HL-60/S4 treated with retinoic acid at 250 ng/mL for 4 days and 3 days (cell line): ENCODE measurements at regions not wholly inside any gene's neighbourhood (a gene's known extent, or its start where the extent isn't known, plus 50 kb on each side); places are given as distances from the start of the nearest gene placed in this dataset.
"Not testable (repeated sequence)": the region's sequence is repeated elsewhere in the genome, so short reads cannot be mapped to it uniquely, and the experiment has no call there.

ENCODE experiments used
- in situ Hi-C: fragments of 300-500 bp; cut with MboI; formaldehyde crosslinking; loops from 2 replicates; pipeline ENCODE4 v1.7.0; 2022; ENCODE audit warnings: low sequenced_read_pairs

GRCh38 chr21:35982717-35983116, 77.6 kb downstream of the SETD4 start:
- in situ Hi-C loops: no loop called here

- in situ Hi-C loops: no loop called here
Measured at GRCh38 chr21:35981514-35982070, 78.7 kb downstream of the SETD4 start.

DNA sequence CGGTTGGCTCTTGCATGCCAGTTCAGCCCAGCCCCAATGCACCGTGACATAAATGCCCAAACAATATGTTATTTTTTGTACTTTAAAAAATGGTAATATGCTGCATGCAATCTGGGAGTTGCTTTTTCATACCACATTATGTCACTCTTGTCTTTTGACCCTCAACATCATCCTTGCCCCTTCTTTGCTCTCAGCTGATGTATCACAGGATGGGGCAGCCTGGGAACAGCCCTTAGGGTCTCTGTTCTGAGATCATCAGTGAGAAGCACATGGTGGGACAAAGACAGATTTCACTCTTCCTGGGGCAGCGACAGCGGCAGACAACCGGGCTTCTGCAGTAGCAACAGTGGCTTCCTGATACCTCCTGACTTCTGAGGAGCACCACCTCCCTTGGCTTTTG, 79.5 kb downstream of the SETD4 start:
- in situ Hi-C loops: no loop called here

- in situ Hi-C loops: not testable (repeated sequence)
Measured at GRCh38 chr21:35977860-35978259, 82.5 kb downstream of the SETD4 start.

DNA sequence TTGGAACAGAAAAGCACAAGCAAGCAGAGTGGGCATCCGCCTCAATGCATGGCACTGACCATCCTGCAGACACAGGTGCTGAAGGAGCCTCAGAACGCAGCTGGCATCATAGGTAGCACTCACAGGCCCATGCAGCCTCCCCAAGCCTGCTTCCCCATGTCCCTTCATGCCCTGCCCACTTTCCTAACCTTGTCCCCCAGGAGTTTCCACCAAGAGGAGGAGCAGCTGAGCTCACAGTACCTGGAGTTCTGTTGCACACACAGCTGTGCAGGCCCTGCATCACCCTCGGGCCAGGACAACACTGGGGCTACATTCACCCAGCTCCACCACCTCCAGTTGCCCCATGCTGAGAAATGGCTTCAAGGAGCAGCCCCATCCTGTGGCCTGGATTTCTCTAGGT, 83.4 kb downstream of the SETD4 start:
- in situ Hi-C loops: no loop called here

GRCh38 chr21:35976481-35976880, 83.8 kb downstream of the SETD4 start:
- in situ Hi-C loops: no loop called here

DNA sequence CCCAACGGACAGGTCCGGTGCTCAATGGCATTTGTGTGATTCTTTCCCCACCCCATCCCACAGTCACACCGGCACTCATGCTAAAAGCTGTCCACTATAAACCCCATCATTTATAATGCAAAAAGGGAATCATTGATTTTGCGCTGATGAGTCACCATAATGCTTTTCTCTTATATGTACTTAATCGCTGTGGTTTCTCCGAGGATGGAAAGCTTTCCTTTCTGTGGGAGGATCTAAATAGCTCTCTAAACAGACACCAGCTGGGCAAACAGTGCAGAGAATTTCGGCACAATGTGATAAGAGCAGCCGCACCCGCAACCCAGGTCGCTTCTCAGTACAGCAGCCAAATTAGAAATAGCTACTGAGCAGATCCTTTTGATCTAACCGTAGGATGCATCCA, 85.6 kb downstream of the SETD4 start:
- in situ Hi-C loops: no loop called here

DNA sequence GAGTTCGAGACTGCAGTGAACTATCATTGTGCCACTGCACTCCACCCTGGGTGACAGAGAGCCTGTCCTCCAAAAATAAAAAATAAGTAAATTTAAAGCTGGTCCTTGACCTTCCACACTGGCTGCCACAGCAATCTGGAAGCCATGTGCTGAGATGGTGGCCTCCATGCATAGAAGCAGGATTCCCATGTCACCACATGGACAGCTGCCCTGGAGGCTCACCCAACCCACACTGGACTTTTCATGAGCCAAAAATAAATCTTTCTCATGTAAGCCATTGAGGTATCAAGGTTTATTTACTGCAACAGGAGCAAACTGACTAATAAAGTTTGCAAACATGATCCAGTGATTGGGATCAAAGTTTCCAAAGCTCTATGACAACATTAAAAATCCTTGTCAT, 88.5 kb downstream of the SETD4 start:
- in situ Hi-C loops: no loop called here

- in situ Hi-C loops: no loop called here
Measured at GRCh38 chr21:35969281-35969680, 91.0 kb downstream of the SETD4 start.

GRCh38 chr21:35968564-35968963, 91.8 kb downstream of the SETD4 start:
- in situ Hi-C loops: no loop called here

- in situ Hi-C loops: no loop called here
Measured at GRCh38 chr21:35965699-35966098, 94.6 kb downstream of the SETD4 start.

DNA sequence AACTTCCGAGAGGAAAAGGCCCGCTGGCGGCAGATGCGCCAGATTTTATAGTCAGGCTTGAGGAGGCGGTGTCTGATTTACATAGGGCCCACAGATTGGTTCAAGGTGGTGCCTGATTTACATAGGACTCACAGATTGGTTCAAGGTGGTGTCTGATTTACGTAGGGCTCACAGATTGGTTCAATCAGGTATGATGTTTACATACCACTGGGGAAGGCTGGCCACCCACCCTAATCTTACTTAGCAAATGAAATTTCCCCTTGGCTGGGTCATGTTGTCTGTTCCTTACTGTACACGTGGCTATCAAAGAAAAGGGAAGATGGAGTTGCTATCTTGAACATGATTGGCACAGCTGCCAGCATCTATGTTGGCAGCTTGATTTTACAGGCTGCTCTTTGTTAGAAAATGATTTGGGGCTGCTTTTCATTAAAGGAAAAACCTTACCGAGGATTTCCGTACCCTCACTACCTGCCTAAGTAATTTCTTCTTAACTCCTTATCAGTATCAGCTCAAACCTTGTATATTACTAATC, 96.3 kb downstream of the SETD4 start:
- in situ Hi-C loops: no loop called here

- in situ Hi-C loops: no loop called here
Measured at GRCh38 chr21:35962917-35963316, 97.4 kb downstream of the SETD4 start.

- in situ Hi-C loops: no loop called here
Measured at GRCh38 chr21:35954066-35954465, 106.3 kb downstream of the SETD4 start.

GRCh38 chr21:35953597-35953996, 106.7 kb downstream of the SETD4 start:
- in situ Hi-C loops: no loop called here

GRCh38 chr21:35952651-35953340, 107.5 kb downstream of the SETD4 start:
- in situ Hi-C loops: no loop called here

- in situ Hi-C loops: loop anchor here (25.0 kb wide), 1 partner anchor 1062 kb away; no protein-coding TSS in a partner anchor
Measured at GRCh38 chr21:35948982-35949381, 111.3 kb downstream of the SETD4 start.

DNA sequence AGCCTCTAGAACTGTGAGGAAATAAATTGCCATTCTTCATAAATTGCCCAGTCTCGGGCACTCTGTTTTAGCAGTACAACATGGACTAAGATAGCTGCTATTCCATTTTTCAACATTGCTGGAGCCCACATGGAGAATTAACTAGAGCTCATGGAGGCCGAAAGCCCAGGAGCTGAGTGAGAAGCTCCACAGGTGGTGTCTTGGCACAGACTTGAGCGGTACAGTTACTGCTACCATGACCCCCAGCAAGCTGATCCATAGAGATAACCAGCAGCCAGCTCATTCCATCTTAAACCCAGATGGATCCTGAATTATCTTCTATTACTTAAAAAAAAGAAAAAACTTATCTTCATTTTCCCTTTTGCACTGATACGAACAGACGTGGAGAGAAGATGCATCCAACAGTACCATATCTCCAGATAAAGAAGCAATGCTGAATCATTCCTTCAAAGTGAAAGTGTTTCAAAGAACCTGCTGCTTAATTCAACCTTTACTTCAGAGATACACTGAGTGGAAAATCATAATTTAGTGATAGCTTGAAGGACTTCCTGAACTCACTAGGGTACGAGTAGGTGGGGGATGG, 115.1 kb downstream of the SETD4 start:
- in situ Hi-C loops: loop anchor here (25.0 kb wide), 1 partner anchor 1058 kb away; no protein-coding TSS in a partner anchor

- in situ Hi-C loops: loop anchor here (25.0 kb wide), 1 partner anchor 1056 kb away; no protein-coding TSS in a partner anchor
Measured at GRCh38 chr21:35943752-35944151, 116.6 kb downstream of the SETD4 start.

DNA sequence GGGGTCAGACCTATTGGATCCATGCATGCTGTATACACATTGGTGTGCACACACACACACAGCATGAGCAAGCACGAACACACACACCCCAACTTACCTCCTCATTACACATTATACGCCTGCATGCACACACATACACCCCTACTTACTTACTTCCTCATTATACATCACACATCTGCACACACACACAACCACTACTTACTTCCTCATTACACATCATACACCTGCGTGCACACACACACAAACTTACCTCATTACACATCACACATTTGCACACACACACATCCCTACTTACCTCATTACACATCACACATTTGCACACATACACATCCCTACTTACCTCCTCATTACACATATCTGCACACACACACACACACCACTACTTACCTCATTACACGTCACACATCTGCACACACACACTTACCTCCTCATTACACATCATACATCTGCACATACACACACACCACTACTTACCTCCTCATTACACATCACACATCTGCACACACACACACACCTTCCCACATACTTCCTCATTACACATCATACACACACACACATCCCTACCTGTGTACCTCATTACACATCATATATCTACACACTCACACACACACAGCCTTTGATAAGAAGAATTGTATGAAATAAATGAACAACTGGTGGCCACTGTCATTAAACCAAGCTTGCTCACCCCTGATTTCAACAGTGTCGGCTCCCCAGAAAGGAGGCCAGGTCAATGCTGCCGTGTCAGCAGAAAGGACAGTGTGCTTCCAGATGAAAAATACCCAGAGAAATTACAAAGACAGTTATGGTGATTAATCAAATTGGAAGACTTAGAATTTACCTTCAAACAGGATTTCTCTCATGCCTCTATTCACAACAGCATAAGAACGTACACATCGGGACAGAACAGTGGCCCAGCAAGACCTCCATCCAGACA, 117.8 kb downstream of the SETD4 start:
- in situ Hi-C loops: loop anchor here (25.0 kb wide), 1 partner anchor 1055 kb away; no protein-coding TSS in a partner anchor
